ENCODE measurements at regions not wholly inside any gene's neighbourhood (a gene's known extent, or its start where the extent isn't known, plus 50 kb on each side); places are given as distances from the start of the nearest gene placed in this dataset.

GRCh38 chr1:185670187-185670627 lies 64.0 kb upstream of the HMCN1 start (continued):
- TF ChIP-seq CTCF (CRISPR knock-in tag; IDR thresholded peaks at IDR 0.05), result peak; percentile 56
- no peak for TF ChIP-seq AGO1 (IDR thresholded peaks at IDR 0.05; ENCODE audit: low read depth, low read length, poor library complexity, severe bottlenecking)
- TF ChIP-seq, protein P1, sequence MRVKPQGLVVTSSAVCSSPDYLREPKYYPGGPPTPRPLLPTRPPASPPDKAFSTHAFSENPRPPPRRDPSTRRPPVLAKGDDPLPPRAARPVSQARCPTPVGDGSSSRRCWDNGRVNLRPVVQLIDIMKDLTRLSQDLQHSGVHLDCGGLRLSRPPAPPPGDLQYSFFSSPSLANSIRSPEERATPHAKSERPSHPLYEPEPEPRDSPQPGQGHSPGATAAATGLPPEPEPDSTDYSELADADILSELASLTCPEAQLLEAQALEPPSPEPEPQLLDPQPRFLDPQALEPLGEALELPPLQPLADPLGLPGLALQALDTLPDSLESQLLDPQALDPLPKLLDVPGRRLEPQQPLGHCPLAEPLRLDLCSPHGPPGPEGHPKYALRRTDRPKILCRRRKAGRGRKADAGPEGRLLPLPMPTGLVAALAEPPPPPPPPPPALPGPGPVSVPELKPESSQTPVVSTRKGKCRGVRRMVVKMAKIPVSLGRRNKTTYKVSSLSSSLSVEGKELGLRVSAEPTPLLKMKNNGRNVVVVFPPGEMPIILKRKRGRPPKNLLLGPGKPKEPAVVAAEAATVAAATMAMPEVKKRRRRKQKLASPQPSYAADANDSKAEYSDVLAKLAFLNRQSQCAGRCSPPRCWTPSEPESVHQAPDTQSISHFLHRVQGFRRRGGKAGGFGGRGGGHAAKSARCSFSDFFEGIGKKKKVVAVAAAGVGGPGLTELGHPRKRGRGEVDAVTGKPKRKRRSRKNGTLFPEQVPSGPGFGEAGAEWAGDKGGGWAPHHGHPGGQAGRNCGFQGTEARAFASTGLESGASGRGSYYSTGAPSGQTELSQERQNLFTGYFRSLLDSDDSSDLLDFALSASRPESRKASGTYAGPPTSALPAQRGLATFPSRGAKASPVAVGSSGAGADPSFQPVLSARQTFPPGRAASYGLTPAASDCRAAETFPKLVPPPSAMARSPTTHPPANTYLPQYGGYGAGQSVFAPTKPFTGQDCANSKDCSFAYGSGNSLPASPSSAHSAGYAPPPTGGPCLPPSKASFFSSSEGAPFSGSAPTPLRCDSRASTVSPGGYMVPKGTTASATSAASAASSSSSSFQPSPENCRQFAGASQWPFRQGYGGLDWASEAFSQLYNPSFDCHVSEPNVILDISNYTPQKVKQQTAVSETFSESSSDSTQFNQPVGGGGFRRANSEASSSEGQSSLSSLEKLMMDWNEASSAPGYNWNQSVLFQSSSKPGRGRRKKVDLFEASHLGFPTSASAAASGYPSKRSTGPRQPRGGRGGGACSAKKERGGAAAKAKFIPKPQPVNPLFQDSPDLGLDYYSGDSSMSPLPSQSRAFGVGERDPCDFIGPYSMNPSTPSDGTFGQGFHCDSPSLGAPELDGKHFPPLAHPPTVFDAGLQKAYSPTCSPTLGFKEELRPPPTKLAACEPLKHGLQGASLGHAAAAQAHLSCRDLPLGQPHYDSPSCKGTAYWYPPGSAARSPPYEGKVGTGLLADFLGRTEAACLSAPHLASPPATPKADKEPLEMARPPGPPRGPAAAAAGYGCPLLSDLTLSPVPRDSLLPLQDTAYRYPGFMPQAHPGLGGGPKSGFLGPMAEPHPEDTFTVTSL (CRISPR knock-in tag; IDR thresholded peaks at IDR 0.05; ENCODE audit: borderline replicate concordance), result no peak
- TF ChIP-seq STAG1 (CRISPR knock-in tag; IDR thresholded peaks at IDR 0.05), result peak; percentile 45
- no peak for TF ChIP-seq HOXA7 (CRISPR knock-in tag; IDR thresholded peaks at IDR 0.05)
- TF ChIP-seq CBX2 (IDR thresholded peaks at IDR 0.05; ENCODE audit: low read depth, low read length), result no peak
- no peak for TF ChIP-seq CBX2 (CRISPR knock-in tag; IDR thresholded peaks at IDR 0.05; ENCODE audit: low read depth)
